ENCODE measurements at regions not wholly inside any gene's neighbourhood (a gene's known extent, or its start where the extent isn't known, plus 50 kb on each side); places are given as distances from the start of the nearest gene placed in this dataset.

DNA sequence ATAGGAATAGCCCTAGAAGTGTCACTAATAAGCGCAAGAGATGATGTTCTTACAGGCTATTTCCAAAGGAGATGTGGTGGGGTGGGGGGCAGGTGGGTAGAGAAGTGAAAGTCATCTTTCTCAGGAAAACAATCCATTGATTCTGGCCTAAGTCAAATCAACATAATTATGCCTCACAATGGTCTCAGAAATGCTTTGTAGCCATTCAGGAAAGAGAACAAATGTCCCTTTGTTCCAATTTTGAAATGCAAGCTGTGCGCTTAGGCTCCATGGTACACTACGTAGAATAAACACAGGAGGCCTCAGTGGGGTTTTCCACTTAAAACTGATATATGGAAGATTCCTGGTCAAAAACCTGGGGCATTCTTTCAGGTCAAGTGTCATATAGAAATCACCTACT is 529.9 kb upstream of the KLHL29 start:
- TF ChIP-seq E2F1 (CRISPR knock-in tag; IDR thresholded peaks at IDR 0.05) (no peak), SOX13 (IDR thresholded peaks at IDR 0.05) (no peak), SOX13 (CRISPR knock-in tag; conservative IDR thresholded peaks at IDR 0.05 in 1 of 2, IDR thresholded peaks at IDR 0.05 in 1 of 2) (peak in 1 of 2 experiments; percentile 50; a peak in 1 of 4 replicates)
- H3K27me3 ChIP-seq (ENCODE audit: control insufficient read depth in 1 of 2, insufficient read depth in 2 of 2, low read length in 2 of 2): no peaks in the 10 kb centered on the region
- no peak for ATAC-seq
- no peak for FAIRE-seq
- 4% methylated on average over 3 of the region's 3 CpGs for WGBS (ENCODE audit: low lambda C conversion rate)
- no peaks in the 10 kb centered on the region for H4K20me1 ChIP-seq (ENCODE audit: insufficient read depth, low read length)
- no peak overlapping the region for H3K4me3 ChIP-seq (replicated peaks in 1 of 3; ENCODE audit: insufficient read depth in 1 of 3, low read depth in 2 of 3, low read length in 3 of 3)
- ChIA-PET CTCF (ENCODE audit: low intra/inter-chr PET ratio, low total read pairs) (no interaction called here), POLR2A (no interaction called here)
- no peaks in the 10 kb centered on the region for H3K4me1 ChIP-seq (ENCODE audit: insufficient read depth, low read length)
- peaks cover 93% of the 10 kb centered on the region for H3K9me3 ChIP-seq (ENCODE audit: low read length)
- no peaks in the 10 kb centered on the region for H3K79me2 ChIP-seq (ENCODE audit: insufficient read depth, low read length)
- H2AFZ ChIP-seq (ENCODE audit: low read length): no peak overlapping the region
- no peaks in the 10 kb centered on the region for H3K36me3 ChIP-seq (replicated peaks in 1 of 2; ENCODE audit: control insufficient read depth in 1 of 2, insufficient read depth in 2 of 2, low read length in 2 of 2)
- peak; percentile 7 for DNase-seq (ENCODE audit: low spot score)
- no TSS peak for BruUV-seq (replicated peaks)
- intact Hi-C loops (cut with micrococcal nuclease; ENCODE audit: unreplicated experiment) (no loop called here), in situ Hi-C loops (cut with HindIII; ENCODE audit: extremely low pct_ligation_motif_present, low pct_unique_long_range_greater_than_20kb) (no loop called here)
- H3K4me2 ChIP-seq (ENCODE audit: low read depth, low read length): no peak overlapping the region
- no peak overlapping the region for H3K9ac ChIP-seq (ENCODE audit: insufficient read depth, low read depth, low read length)
- H3K27ac ChIP-seq (ENCODE audit: extremely low read length, insufficient read depth, low read length): no peak overlapping the region

GRCh38 chr2:22855761-22856184 is 529.2 kb upstream of the KLHL29 start:
- Histone ChIP-seq H4K20me1 (ENCODE audit: insufficient read depth, low read length) (no peaks in the 10 kb centered on the region), H3K27ac (ENCODE audit: extremely low read length, insufficient read depth, low read length) (no peak overlapping the region), H3K4me3 (replicated peaks in 1 of 3; ENCODE audit: insufficient read depth in 1 of 3, low read depth in 2 of 3, low read length in 3 of 3) (no peak overlapping the region), H3K9ac (ENCODE audit: insufficient read depth, low read depth, low read length) (no peak overlapping the region), H3K4me2 (ENCODE audit: low read depth, low read length) (no peak overlapping the region), H2AFZ (ENCODE audit: low read length) (no peak overlapping the region), H3K79me2 (ENCODE audit: insufficient read depth, low read length) (no peaks in the 10 kb centered on the region), H3K36me3 (replicated peaks in 1 of 2; ENCODE audit: control insufficient read depth in 1 of 2, insufficient read depth in 2 of 2, low read length in 2 of 2) (no peaks in the 10 kb centered on the region), H3K27me3 (ENCODE audit: control insufficient read depth in 1 of 2, insufficient read depth in 2 of 2, low read length in 2 of 2) (no peaks in the 10 kb centered on the region), H3K4me1 (ENCODE audit: insufficient read depth, low read length) (no peaks in the 10 kb centered on the region), H3K9me3 (ENCODE audit: low read length) (peaks cover 93% of the 10 kb centered on the region)
- no peak for FAIRE-seq
- no peak for DNase-seq (ENCODE audit: low spot score)
- in situ Hi-C loops (cut with HindIII; ENCODE audit: extremely low pct_ligation_motif_present, low pct_unique_long_range_greater_than_20kb): no loop called here
- ChIA-PET CTCF (ENCODE audit: low intra/inter-chr PET ratio, low total read pairs) (no interaction called here), POLR2A (no interaction called here)
- 0% methylated on average over 1 of the region's 9 CpGs for WGBS (ENCODE audit: low lambda C conversion rate)
- no peak for ATAC-seq
- intact Hi-C loops (cut with micrococcal nuclease; ENCODE audit: unreplicated experiment): no loop called here
- BruUV-seq (replicated peaks): no TSS peak
- TF ChIP-seq, protein P1, sequence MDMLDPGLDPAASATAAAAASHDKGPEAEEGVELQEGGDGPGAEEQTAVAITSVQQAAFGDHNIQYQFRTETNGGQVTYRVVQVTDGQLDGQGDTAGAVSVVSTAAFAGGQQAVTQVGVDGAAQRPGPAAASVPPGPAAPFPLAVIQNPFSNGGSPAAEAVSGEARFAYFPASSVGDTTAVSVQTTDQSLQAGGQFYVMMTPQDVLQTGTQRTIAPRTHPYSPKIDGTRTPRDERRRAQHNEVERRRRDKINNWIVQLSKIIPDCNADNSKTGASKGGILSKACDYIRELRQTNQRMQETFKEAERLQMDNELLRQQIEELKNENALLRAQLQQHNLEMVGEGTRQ (IDR thresholded peaks at IDR 0.05; ENCODE audit: low read depth, low read length): no peak
- TF ChIP-seq, protein P1 (CRISPR knock-in tag; IDR thresholded peaks at IDR 0.05; ENCODE audit: borderline replicate concordance): no peak
- TF ChIP-seq PLSCR1 (CRISPR knock-in tag; IDR thresholded peaks at IDR 0.05; ENCODE audit: borderline replicate concordance): no peak
- no peak for TF ChIP-seq SYNCRIP (IDR thresholded peaks at IDR 0.05; ENCODE audit: insufficient read depth, low read depth, low read length)
- TF ChIP-seq ZNF335 (CRISPR knock-in tag; IDR thresholded peaks at IDR 0.05): no peak

All from HepG2 (cell line).